ENCODE measurements at regions not wholly inside any gene's neighbourhood (a gene's known extent, or its start where the extent isn't known, plus 50 kb on each side); places are given as distances from the start of the nearest gene placed in this dataset.

GRCh38 chr2:216996279-216996845 is 136.5 kb upstream of the TNP1 start:
- no peaks in the 10 kb centered on the region for H3K27me3 ChIP-seq (ENCODE audit: control insufficient read depth, low read length)
- H3K4me3 ChIP-seq (ENCODE audit: low read length), result no peak overlapping the region
- no peak overlapping the region for H3K4me2 ChIP-seq (ENCODE audit: low read length)

DNA sequence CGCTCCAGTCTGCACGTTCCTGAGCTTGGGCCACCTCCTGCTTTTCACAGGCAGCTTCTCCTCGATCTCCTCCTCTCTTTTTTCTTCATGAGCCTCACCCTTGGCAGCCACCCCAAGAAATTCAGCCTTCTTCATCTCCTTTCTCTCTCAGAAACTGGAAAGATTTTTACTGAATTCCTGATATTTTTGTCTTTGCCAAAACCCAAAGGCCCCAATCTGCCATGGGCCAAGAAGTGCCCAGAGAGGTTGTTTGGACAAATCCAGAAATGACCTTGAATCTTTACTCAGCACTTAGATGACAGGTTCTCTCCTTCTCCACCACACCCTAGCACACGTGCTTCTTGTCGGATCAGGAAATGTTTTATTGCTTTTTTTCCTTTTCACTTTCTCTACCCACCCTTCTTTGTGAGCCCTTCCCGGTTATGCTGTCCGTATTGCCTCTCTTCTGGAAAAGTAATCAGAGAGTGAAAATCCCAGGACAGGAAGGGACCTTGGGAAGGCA is 134.5 kb upstream of the TNP1 start:
- Histone ChIP-seq H4K20me1 (ENCODE audit: control insufficient read depth, insufficient read depth, low read depth, low read length) (no peaks in the 10 kb centered on the region), H3K9me3 (ENCODE audit: control insufficient read depth, insufficient read depth, low read length) (no peaks in the 10 kb centered on the region), H3K4me3 (ENCODE audit: low read length) (no peak overlapping the region), H3F3A (ENCODE audit: control insufficient read depth, insufficient read depth) (no peaks in the 10 kb centered on the region), H3K79me2 (ENCODE audit: control insufficient read depth, low read length) (no peaks in the 10 kb centered on the region), H3K27ac (ENCODE audit: low read depth, low read length) (no peak overlapping the region), H3K36me3 (ENCODE audit: control insufficient read depth, low read length) (no peaks in the 10 kb centered on the region), H3K27me3 (ENCODE audit: control insufficient read depth, low read length) (no peaks in the 10 kb centered on the region), H3K4me2 (ENCODE audit: low read length) (no peak overlapping the region), H3K9me2 (replicated peaks; ENCODE audit: control insufficient read depth, low read length) (no peaks in the 10 kb centered on the region), H3K4me1 (ENCODE audit: control insufficient read depth, low read length) (no peaks in the 10 kb centered on the region)
- TF ChIP-seq, protein P1, sequence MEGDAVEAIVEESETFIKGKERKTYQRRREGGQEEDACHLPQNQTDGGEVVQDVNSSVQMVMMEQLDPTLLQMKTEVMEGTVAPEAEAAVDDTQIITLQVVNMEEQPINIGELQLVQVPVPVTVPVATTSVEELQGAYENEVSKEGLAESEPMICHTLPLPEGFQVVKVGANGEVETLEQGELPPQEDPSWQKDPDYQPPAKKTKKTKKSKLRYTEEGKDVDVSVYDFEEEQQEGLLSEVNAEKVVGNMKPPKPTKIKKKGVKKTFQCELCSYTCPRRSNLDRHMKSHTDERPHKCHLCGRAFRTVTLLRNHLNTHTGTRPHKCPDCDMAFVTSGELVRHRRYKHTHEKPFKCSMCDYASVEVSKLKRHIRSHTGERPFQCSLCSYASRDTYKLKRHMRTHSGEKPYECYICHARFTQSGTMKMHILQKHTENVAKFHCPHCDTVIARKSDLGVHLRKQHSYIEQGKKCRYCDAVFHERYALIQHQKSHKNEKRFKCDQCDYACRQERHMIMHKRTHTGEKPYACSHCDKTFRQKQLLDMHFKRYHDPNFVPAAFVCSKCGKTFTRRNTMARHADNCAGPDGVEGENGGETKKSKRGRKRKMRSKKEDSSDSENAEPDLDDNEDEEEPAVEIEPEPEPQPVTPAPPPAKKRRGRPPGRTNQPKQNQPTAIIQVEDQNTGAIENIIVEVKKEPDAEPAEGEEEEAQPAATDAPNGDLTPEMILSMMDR (IDR thresholded peaks at IDR 0.05; ENCODE audit: low read depth, low read length, poor library complexity, severe bottlenecking), result no peak
- TF ChIP-seq EZH2phosphoT487 (IDR thresholded peaks at IDR 0.05; ENCODE audit: borderline replicate concordance, low read length), result no peak

More at GRCh38 chr2:216996279-216996845, 136.5 kb upstream of the TNP1 start:
- Histone ChIP-seq H3K9me3 (ENCODE audit: control insufficient read depth, insufficient read depth, low read length) (no peaks in the 10 kb centered on the region), H3K79me2 (ENCODE audit: control insufficient read depth, low read length) (no peaks in the 10 kb centered on the region), H3K36me3 (ENCODE audit: control insufficient read depth, low read length) (no peaks in the 10 kb centered on the region), H3K4me1 (ENCODE audit: control insufficient read depth, low read length) (no peaks in the 10 kb centered on the region), H3K9me2 (replicated peaks; ENCODE audit: control insufficient read depth, low read length) (no peaks in the 10 kb centered on the region), H3F3A (ENCODE audit: control insufficient read depth, insufficient read depth) (no peaks in the 10 kb centered on the region), H4K20me1 (ENCODE audit: control insufficient read depth, insufficient read depth, low read depth, low read length) (no peaks in the 10 kb centered on the region), H3K27ac (ENCODE audit: low read depth, low read length) (no peak overlapping the region)
- no peak for TF ChIP-seq EZH2phosphoT487 (IDR thresholded peaks at IDR 0.05; ENCODE audit: borderline replicate concordance, low read length)
- TF ChIP-seq, protein P1 (IDR thresholded peaks at IDR 0.05; ENCODE audit: low read depth, low read length, poor library complexity, severe bottlenecking), result no peak

- Histone ChIP-seq H3K36me3 (ENCODE audit: control insufficient read depth, low read length) (no peaks in the 10 kb centered on the region), H3K4me2 (ENCODE audit: low read length) (no peak overlapping the region), H3K9me3 (ENCODE audit: control insufficient read depth, insufficient read depth, low read length) (no peaks in the 10 kb centered on the region), H3K27me3 (ENCODE audit: control insufficient read depth, low read length) (no peaks in the 10 kb centered on the region), H3F3A (ENCODE audit: control insufficient read depth, insufficient read depth) (no peaks in the 10 kb centered on the region), H3K4me1 (ENCODE audit: control insufficient read depth, low read length) (no peaks in the 10 kb centered on the region), H3K79me2 (ENCODE audit: control insufficient read depth, low read length) (no peaks in the 10 kb centered on the region), H3K9me2 (replicated peaks; ENCODE audit: control insufficient read depth, low read length) (no peaks in the 10 kb centered on the region), H3K4me3 (ENCODE audit: low read length) (no peak overlapping the region), H4K20me1 (ENCODE audit: control insufficient read depth, insufficient read depth, low read depth, low read length) (no peaks in the 10 kb centered on the region), H3K27ac (ENCODE audit: low read depth, low read length) (no peak overlapping the region)
- TF ChIP-seq EZH2phosphoT487 (IDR thresholded peaks at IDR 0.05; ENCODE audit: borderline replicate concordance, low read length), result no peak
- TF ChIP-seq, protein P1 (IDR thresholded peaks at IDR 0.05; ENCODE audit: low read depth, low read length, poor library complexity, severe bottlenecking), result no peak
These were observed 132.3 kb upstream of the TNP1 start for GRCh38 chr2:216992056-216992675.

Measured in DOHH2 (cell line).